Left lung (tissue), 4 donors: ENCODE measurements at regions not wholly inside any gene's neighbourhood (a gene's known extent, or its start where the extent isn't known, plus 50 kb on each side); places are given as distances from the start of the nearest gene placed in this dataset.
"Not testable (repeated sequence)": the region's sequence is repeated elsewhere in the genome, so short reads cannot be mapped to it uniquely, and the experiment has no call there.

Experiments
- ATAC-seq: fragments of 200-7000 bp; cut with Tn5 transposase; one replicate; pipeline ENCODE4 v1.9.1; 2020; ENCODE audit warnings: moderate library complexity
- DNase-seq, 4 donors: peaks; one replicate each; pipeline ENCODE4 v3.0.0-alpha.2; 2013 to 2020
- H3K27ac ChIP-seq, 2 donors: fragments of 200-600 bp; sonication (generic) in 1 of 2; one replicate each; pipeline versions ENCODE4 v1.5.0 to v1.8.0; 2020 to 2021
- H3K27me3 ChIP-seq, 2 donors: fragments of 200-600 bp; sonication (generic) in 1 of 2; one replicate each; pipeline versions ENCODE4 v1.5.0 to v1.8.0; 2020 to 2021
- H3K36me3 ChIP-seq, 2 donors: fragments of 200-600 bp; sonication (generic) in 1 of 2; one replicate each; pipeline versions ENCODE4 v1.5.0 to v1.8.0; 2020 to 2021
- H3K4me1 ChIP-seq, 2 donors: fragments of 200-600 bp; one replicate each; pipeline ENCODE4 v1.8.0; 2021
- H3K4me3 ChIP-seq, 2 donors: fragments of 200-600 bp; sonication (generic) in 1 of 2; one replicate each; pipeline versions ENCODE4 v1.5.0 to v1.8.0; 2020 to 2021; ENCODE audit warnings: mild to moderate bottlenecking in 1 of 2
- H3K9me3 ChIP-seq, 2 donors: fragments of 200-600 bp; sonication (generic) in 1 of 2; one replicate each; pipeline versions ENCODE4 v1.5.0 to v1.8.0; 2020 to 2021
- intact Hi-C, 2 donors: fragments of 100-400 bp; cut with DNase I; formaldehyde crosslinking; loops; one replicate each; pipeline versions ENCODE4 v1.11.2 to v1.14.2; 2022
- TF ChIP-seq, protein P1 (sequence below), 2 donors: fragments of 200-600 bp; sonication (generic) in 1 of 2; IDR thresholded peaks; one replicate each; pipeline versions ENCODE4 v1.5.0 to v1.8.0; 2021; ENCODE audit warnings: antibody characterized with exemption in 2 of 2
- donor health status: DM: no; HTN: yes; CAD: no.
- donor health status: DM: no; HTN: no; CAD: no.

- TF ChIP-seq, protein P1, sequence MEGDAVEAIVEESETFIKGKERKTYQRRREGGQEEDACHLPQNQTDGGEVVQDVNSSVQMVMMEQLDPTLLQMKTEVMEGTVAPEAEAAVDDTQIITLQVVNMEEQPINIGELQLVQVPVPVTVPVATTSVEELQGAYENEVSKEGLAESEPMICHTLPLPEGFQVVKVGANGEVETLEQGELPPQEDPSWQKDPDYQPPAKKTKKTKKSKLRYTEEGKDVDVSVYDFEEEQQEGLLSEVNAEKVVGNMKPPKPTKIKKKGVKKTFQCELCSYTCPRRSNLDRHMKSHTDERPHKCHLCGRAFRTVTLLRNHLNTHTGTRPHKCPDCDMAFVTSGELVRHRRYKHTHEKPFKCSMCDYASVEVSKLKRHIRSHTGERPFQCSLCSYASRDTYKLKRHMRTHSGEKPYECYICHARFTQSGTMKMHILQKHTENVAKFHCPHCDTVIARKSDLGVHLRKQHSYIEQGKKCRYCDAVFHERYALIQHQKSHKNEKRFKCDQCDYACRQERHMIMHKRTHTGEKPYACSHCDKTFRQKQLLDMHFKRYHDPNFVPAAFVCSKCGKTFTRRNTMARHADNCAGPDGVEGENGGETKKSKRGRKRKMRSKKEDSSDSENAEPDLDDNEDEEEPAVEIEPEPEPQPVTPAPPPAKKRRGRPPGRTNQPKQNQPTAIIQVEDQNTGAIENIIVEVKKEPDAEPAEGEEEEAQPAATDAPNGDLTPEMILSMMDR (IDR thresholded peaks at IDR 0.05), result no peak
- H3K9me3 ChIP-seq, result no peaks in the 10 kb centered on the region
These were observed 144.9 kb upstream of the SOD1 start for GRCh38 chr21:31514598-31514997.

GRCh38 chr21:31513541-31513940 lies 146.0 kb upstream of the SOD1 start:
- H3K36me3 ChIP-seq, H3K27me3 ChIP-seq, intact Hi-C loops, H3K4me1 ChIP-seq, DNase-seq, H3K4me3 ChIP-seq, H3K27ac ChIP-seq, ATAC-seq, H3K9me3 ChIP-seq: not testable (repeated sequence)

More at GRCh38 chr21:31514598-31514997, 144.9 kb upstream of the SOD1 start:
- no peaks in the 10 kb centered on the region for H3K4me1 ChIP-seq
- ATAC-seq (no peak), DNase-seq (peak in 1 of 4 donors; percentile 62)
- no peaks in the 10 kb centered on the region for H3K36me3 ChIP-seq
- no peak overlapping the region for H3K4me3 ChIP-seq
- H3K27ac ChIP-seq, result no peak overlapping the region
- no peaks in the 10 kb centered on the region for H3K27me3 ChIP-seq
- intact Hi-C loops, result no loop called here

DNA sequence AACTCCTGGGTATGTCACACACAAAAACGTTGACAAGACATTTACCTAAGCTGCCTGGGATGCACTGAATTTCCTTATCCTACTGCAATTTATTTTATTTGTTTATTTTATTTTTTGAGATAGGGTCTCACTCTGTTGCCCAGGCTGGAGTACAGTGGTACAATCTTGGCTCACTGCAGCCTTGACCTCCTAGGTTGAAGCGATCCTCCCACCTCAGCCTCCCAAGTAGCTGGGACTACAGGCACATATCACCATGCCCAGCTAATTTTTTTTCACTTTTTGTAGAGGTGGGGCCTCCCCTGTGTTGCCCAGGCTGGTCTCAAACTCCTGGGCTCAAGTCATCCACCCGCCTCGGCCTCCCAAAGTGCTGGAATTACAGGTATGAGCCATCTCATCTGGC lies 147.5 kb upstream of the SOD1 start:
- H3K27me3 ChIP-seq, H3K27ac ChIP-seq, H3K4me1 ChIP-seq, intact Hi-C loops, H3K36me3 ChIP-seq, H3K4me3 ChIP-seq, DNase-seq, H3K9me3 ChIP-seq, ATAC-seq: not testable (repeated sequence)

GRCh38 chr21:31511258-31511657 lies 148.2 kb upstream of the SOD1 start:
- intact Hi-C loops, result no loop called here
- DNase-seq, result no peak
- H3K27me3 ChIP-seq, result no peaks in the 10 kb centered on the region

GRCh38 chr21:31509194-31510017 lies 150.1 kb upstream of the SOD1 start:
- ATAC-seq, result no peak
- no peak for DNase-seq
- Histone ChIP-seq H3K4me1 (no peaks in the 10 kb centered on the region), H3K9me3 (no peaks in the 10 kb centered on the region), H3K36me3 (no peaks in the 10 kb centered on the region), H3K27ac (no peak overlapping the region), H3K27me3 (no peaks in the 10 kb centered on the region), H3K4me3 (no peak overlapping the region)
- TF ChIP-seq, protein P1 (IDR thresholded peaks at IDR 0.05), result no peak
- intact Hi-C loops, result no loop called here

More at GRCh38 chr21:31511258-31511657, 148.2 kb upstream of the SOD1 start:
- Histone ChIP-seq H3K4me3 (no peak overlapping the region), H3K27ac (no peak overlapping the region), H3K36me3 (no peaks in the 10 kb centered on the region), H3K9me3 (no peaks in the 10 kb centered on the region), H3K4me1 (no peaks in the 10 kb centered on the region)
- ATAC-seq, result no peak
- TF ChIP-seq, protein P1 (IDR thresholded peaks at IDR 0.05), result no peak

- no peak for DNase-seq
- intact Hi-C loops, result no loop called here
- TF ChIP-seq, protein P1 (IDR thresholded peaks at IDR 0.05), result no peak
These were observed 153.5 kb upstream of the SOD1 start for GRCh38 chr21:31505975-31506374.

More at GRCh38 chr21:31505975-31506374, 153.5 kb upstream of the SOD1 start:
- no peak for ATAC-seq
- Histone ChIP-seq H3K27me3 (no peaks in the 10 kb centered on the region), H3K4me3 (no peak overlapping the region), H3K27ac (no peak overlapping the region), H3K36me3 (no peaks in the 10 kb centered on the region), H3K4me1 (no peaks in the 10 kb centered on the region), H3K9me3 (no peaks in the 10 kb centered on the region)
